Parathyroid adenoma (tissue), 2 donors: ENCODE measurements at regions not wholly inside any gene's neighbourhood (a gene's known extent, or its start where the extent isn't known, plus 50 kb on each side); places are given as distances from the start of the nearest gene placed in this dataset.
"Not testable (repeated sequence)": the region's sequence is repeated elsewhere in the genome, so short reads cannot be mapped to it uniquely, and the experiment has no call there.

Experiments
- H2AFZ ChIP-seq: fragments of 300-600 bp; sonication (generic); one replicate; pipeline ENCODE4 v1.7.0; 2017; ENCODE audit warnings: antibody characterized with exemption, mild to moderate bottlenecking
- H3K27ac ChIP-seq: fragments of 300-600 bp; sonication (generic); one replicate; pipeline ENCODE4 v1.7.0; 2017
- H3K27me3 ChIP-seq: fragments of 300-600 bp; sonication (generic); one replicate; pipeline ENCODE4 v1.7.0; 2017; ENCODE audit warnings: low read length; ENCODE audit not compliant: control insufficient read depth, insufficient read depth
- H3K36me3 ChIP-seq: fragments of 300-600 bp; sonication (generic); one replicate; pipeline ENCODE4 v1.7.0; 2017; ENCODE audit warnings: low read length; ENCODE audit not compliant: control insufficient read depth, insufficient read depth
- H3K4me1 ChIP-seq: fragments of 300-600 bp; sonication (generic); one replicate; pipeline ENCODE4 v1.7.0; 2017; ENCODE audit warnings: control low read depth
- H3K4me2 ChIP-seq: fragments of 300-600 bp; sonication (generic); one replicate; pipeline ENCODE4 v1.7.0; 2017; ENCODE audit warnings: low read length
- H3K4me3 ChIP-seq: fragments of 300-600 bp; sonication (generic); one replicate; pipeline ENCODE4 v1.7.0; 2017; ENCODE audit warnings: low read depth, low read length
- H3K79me2 ChIP-seq: fragments of 300-600 bp; sonication (generic); one replicate; pipeline ENCODE4 v1.7.0; 2017; ENCODE audit warnings: control low read depth
- H3K9ac ChIP-seq: fragments of 300-600 bp; sonication (generic); one replicate; pipeline ENCODE4 v1.7.0; 2017; ENCODE audit warnings: mild to moderate bottlenecking
- H3K9me3 ChIP-seq: fragments of 300-600 bp; sonication (generic); one replicate; pipeline ENCODE4 v1.7.0; 2017; ENCODE audit warnings: low read length; ENCODE audit not compliant: control insufficient read depth
- TF ChIP-seq, protein P1 (sequence below): fragments of 300-600 bp; sonication (generic); IDR thresholded peaks from one replicate; pipeline ENCODE4 v1.7.0; 2017; ENCODE audit warnings: antibody characterized with exemption, mild to moderate bottlenecking
- donor health status: primary hyperparathyroidism.

DNA sequence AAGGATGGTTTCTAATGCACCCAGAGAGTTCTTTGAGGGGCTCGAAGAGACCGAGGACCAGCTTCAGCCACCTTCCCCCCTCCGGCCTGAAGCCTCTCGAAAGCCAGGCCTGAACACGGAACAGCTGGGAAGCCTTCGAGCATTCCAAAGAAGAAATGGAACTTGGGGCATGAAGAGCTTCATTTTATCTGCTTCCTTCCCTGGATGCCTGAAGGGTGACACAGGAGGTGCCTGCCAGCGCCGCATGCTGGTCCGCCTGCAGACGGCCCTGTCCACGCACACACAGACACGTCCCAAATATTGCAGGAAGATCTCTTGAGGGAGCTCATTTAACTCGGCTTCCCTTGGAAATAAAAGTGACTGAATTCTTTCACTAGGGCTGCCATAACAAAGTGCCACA lies 73.7 kb downstream of the TOMM20 start:
- Histone ChIP-seq H3K27ac (no peak overlapping the region), H3K9ac (no peak overlapping the region), H3K9me3 (no peaks in the 10 kb centered on the region), H3K4me3 (no peak overlapping the region), H3K79me2 (no peaks in the 10 kb centered on the region), H3K27me3 (no peaks in the 10 kb centered on the region), H3K4me1 (no peaks in the 10 kb centered on the region), H2AFZ (no peak overlapping the region), H3K4me2 (no peak overlapping the region), H3K36me3 (no peaks in the 10 kb centered on the region)
- TF ChIP-seq, protein P1, sequence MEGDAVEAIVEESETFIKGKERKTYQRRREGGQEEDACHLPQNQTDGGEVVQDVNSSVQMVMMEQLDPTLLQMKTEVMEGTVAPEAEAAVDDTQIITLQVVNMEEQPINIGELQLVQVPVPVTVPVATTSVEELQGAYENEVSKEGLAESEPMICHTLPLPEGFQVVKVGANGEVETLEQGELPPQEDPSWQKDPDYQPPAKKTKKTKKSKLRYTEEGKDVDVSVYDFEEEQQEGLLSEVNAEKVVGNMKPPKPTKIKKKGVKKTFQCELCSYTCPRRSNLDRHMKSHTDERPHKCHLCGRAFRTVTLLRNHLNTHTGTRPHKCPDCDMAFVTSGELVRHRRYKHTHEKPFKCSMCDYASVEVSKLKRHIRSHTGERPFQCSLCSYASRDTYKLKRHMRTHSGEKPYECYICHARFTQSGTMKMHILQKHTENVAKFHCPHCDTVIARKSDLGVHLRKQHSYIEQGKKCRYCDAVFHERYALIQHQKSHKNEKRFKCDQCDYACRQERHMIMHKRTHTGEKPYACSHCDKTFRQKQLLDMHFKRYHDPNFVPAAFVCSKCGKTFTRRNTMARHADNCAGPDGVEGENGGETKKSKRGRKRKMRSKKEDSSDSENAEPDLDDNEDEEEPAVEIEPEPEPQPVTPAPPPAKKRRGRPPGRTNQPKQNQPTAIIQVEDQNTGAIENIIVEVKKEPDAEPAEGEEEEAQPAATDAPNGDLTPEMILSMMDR, result no peak

DNA sequence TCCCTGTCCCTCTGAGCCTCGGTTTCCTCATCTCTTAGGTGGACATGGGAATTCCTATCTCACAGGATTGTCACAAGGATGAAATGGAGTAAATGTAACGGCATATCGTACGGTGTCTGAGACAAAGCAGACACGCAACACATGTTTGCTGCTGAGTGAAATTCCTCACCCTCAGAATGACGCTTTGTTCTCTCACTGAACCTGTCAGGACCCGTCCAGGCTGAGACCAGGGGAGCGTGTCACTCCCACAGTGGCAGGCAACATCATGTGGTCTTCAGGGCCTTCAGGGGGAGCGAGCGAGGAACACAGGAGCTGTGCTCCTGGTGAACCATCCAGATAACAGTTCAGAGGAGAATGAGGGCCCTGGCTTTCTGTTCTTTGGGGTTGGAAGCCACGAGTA lies 74.2 kb downstream of the TOMM20 start:
- no peak overlapping the region for H2AFZ ChIP-seq
- TF ChIP-seq, protein P1, result no peak
- H3K4me3 ChIP-seq, result no peak overlapping the region
- no peaks in the 10 kb centered on the region for H3K27me3 ChIP-seq
- H3K4me1 ChIP-seq, result no peaks in the 10 kb centered on the region
- no peak overlapping the region for H3K9ac ChIP-seq
- no peaks in the 10 kb centered on the region for H3K9me3 ChIP-seq
- no peak overlapping the region for H3K27ac ChIP-seq
- no peaks in the 10 kb centered on the region for H3K79me2 ChIP-seq
- H3K4me2 ChIP-seq, result no peak overlapping the region
- H3K36me3 ChIP-seq, result no peaks in the 10 kb centered on the region

DNA sequence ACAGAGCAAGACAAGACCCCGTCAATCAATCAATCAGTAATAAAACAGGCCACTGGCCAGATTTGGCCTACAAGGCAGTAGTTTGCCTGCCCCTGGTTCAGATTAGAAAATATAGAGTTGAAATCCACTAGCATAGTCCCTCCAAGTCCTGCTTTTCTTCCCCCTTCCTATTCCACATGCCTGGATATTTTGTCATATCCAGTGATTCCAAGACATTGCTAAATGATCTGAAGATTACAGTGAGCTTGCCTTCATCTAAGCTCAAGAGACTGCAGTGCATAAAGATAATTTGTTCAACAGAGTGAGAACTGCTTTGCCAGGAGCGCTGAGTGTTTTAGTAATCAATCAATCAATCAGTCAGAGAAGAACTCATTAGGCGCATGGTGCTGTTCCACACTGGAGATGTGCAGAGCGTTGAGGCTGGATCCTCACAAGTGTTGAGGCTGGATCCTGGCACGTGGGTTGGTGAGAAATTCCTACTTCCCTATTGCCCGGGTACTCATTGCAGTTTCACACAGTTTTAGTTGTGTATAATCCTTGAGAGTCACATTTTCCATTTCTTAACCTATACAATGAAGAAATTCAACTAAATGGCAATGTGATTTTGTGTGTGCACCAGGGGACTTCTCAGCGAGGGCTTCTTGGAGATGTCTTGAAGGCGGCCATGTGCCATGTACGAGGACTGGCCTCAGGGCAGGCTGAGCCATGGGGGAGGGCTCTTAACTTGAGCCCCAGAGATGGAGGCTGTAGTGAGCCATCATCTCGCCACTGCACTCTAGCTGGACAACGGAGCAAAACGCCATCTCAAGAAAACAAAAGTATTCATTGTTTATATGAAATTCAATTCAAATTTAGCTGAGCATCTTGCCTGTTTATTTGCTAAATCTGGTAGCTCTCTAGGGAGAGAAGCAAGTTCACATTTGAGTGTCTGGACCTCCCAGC lies 76.3 kb downstream of the TOMM20 start:
- Histone ChIP-seq H2AFZ (no peak overlapping the region), H3K9ac (no peak overlapping the region), H3K79me2 (no peaks in the 10 kb centered on the region), H3K9me3 (no peaks in the 10 kb centered on the region), H3K36me3 (no peaks in the 10 kb centered on the region), H3K27ac (no peak overlapping the region), H3K4me1 (no peaks in the 10 kb centered on the region), H3K4me3 (no peak overlapping the region), H3K27me3 (no peaks in the 10 kb centered on the region), H3K4me2 (no peak overlapping the region)
- TF ChIP-seq, protein P1, result no peak

DNA sequence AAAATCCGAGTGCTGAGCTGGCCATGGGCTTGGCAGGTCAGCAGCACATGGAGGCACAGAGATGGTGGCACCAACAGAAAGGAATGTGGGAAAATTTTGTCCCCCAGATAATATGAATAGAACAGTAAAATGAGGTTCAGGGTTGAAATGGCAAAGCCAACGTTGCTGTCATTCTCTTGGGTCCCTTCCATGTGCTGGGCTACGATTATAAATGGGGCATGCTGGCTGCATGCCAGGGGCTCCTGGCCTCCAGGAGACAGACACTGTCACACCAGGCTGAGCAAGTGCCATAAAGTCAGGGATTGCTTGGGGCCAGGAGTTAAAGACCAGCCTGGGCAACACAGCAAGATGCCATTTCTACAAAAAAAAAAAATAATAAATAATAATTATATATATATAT lies 77.1 kb downstream of the TOMM20 start:
- TF ChIP-seq, protein P1, result no peak
- Histone ChIP-seq H3K79me2 (no peaks in the 10 kb centered on the region), H2AFZ (no peak overlapping the region), H3K4me3 (no peak overlapping the region), H3K4me1 (no peaks in the 10 kb centered on the region), H3K27ac (no peak overlapping the region), H3K9me3 (no peaks in the 10 kb centered on the region), H3K4me2 (no peak overlapping the region), H3K27me3 (no peaks in the 10 kb centered on the region), H3K36me3 (no peaks in the 10 kb centered on the region), H3K9ac (no peak overlapping the region)

DNA sequence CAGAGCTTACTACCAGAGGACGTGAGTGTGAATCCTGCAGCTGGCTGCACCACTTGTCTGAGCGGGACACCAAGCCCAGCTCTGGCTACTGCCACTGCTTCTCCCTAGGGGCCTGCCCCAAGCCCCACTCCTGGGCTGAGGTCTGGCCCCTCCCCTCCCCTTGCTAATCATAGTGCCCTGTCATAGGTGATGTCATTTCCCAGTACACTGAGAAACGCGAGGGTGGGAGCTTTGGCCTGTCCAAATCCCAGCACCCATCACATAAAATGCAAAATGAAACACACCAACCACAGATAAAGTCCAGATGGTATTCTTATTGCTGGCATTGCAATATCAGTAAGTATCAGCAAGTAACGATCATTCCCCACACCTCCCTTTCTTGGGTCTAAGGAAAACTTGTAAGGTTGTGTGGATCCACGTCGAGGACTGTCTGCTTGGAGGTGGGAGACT lies 77.7 kb downstream of the TOMM20 start:
- Histone ChIP-seq H3K27me3 (no peaks in the 10 kb centered on the region), H3K79me2 (no peaks in the 10 kb centered on the region), H3K36me3 (no peaks in the 10 kb centered on the region), H3K4me3 (no peak overlapping the region), H3K9me3 (no peaks in the 10 kb centered on the region), H2AFZ (no peak overlapping the region), H3K27ac (no peak overlapping the region), H3K4me2 (no peak overlapping the region), H3K9ac (no peak overlapping the region), H3K4me1 (no peaks in the 10 kb centered on the region)
- TF ChIP-seq, protein P1, result no peak

DNA sequence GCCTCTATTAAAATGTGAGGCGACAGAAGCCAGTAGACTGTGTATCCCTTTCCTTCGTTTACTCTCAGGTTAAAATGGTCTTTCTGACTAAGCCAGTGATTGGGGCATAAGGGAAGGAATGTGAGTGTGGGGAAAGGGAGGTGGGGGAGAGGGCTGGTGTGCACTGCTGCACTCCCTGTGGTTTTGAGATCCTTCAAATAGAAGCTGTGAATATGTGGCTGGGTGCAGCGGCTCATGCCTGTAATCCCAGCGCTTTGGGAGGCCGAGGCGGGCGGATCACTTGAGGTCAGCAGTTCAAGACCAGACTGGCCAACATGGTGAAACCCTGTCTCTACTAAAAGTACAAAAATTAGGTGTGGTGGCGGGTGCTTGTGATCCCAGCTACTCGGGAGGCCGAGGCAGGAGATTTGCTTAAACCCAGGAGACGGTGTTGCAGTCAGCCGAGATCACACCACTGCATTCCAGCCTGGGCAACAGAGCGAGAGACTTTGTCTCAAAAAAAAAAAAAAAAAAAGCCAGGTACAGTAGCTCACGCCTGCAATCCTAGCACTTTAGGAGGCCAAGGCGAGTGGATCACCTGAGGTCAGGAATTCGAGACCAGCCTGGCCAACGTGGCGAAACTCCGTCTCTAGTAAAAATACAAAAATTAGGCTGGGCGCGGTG lies 78.8 kb downstream of the TOMM20 start:
- H3K4me3 ChIP-seq, H3K4me2 ChIP-seq, H2AFZ ChIP-seq, H3K27me3 ChIP-seq, H3K36me3 ChIP-seq, H3K79me2 ChIP-seq, H3K9me3 ChIP-seq, H3K27ac ChIP-seq, H3K4me1 ChIP-seq, H3K9ac ChIP-seq: not testable (repeated sequence)
